HepG2 (cell line): ENCODE measurements at regions not wholly inside any gene's neighbourhood (a gene's known extent, or its start where the extent isn't known, plus 50 kb on each side); places are given as distances from the start of the nearest gene placed in this dataset.

Source experiments
- ATAC-seq: fragments of 200-7000 bp; cut with Tn5 transposase; 3 replicates; pipeline ENCODE4 v1.9.1; 2020; ENCODE audit warnings: mild to moderate bottlenecking, moderate library complexity
- BruUV-seq: library from RNA; stranded (reverse); fragments of 400-500 nt; replicated peaks from 2 replicates; lab custom pipeline; 2021; lab: Mats Ljungman, UMichigan
- CTCF ChIA-PET: fragments of 300-600 bp; formaldehyde crosslinking; extraction: SDS; loops from one replicate; lab custom pipeline; 2021; ENCODE audit warnings: low total read pairs, inconsistent platforms, low intra/inter-chr PET ratio; lab: Yijun Ruan, JAX
- POLR2A ChIA-PET: fragments of 350-600 bp; sonication (Branson Sonifier 250); formaldehyde crosslinking; loops from one replicate; lab custom pipeline; 2020; ENCODE audit warnings: antibody characterized with exemption, inconsistent platforms; lab: Yijun Ruan, JAX
- DNase-seq: peaks from one replicate; pipeline ENCODE4 v3.0.0-alpha.2; 2015; ENCODE audit warnings: low spot score
- FAIRE-seq: peaks from 3 replicates; lab custom pipeline; 2011; peaks lifted over from hg19 to GRCh38; lab: Jason Lieb, UNC
- H2AFZ ChIP-seq: one replicate; pipeline ENCODE4 v1.6.1; 2011; ENCODE audit warnings: low read length, inconsistent platforms
- H3K27ac ChIP-seq: fragments of 300-600 bp; 3 replicates; pipeline ENCODE4 v1.8.0; 2011; ENCODE audit warnings: mixed run types, mild to moderate bottlenecking, mixed read lengths, low read length, inconsistent platforms; ENCODE audit not compliant: insufficient read depth; ENCODE audit errors: extremely low read length
- H3K27me3 ChIP-seq, 2 experiments: fragments of 200-600 bp in 1 of 2; 2 replicates in 1 of 2; 3 replicates in 1 of 2; pipeline versions ENCODE4 v1.6.0 to v1.8.0; 2011; ENCODE audit warnings: low read length in 2 of 2, mild to moderate bottlenecking in 2 of 2, moderate library complexity in 2 of 2, inconsistent platforms in 1 of 2; ENCODE audit not compliant: insufficient read depth in 2 of 2, control insufficient read depth in 1 of 2
- H3K36me3 ChIP-seq, 2 experiments: fragments of 200-600 bp in 1 of 2; replicated peaks in 1 of 2; 2 replicates in 1 of 2; 3 replicates in 1 of 2; pipeline versions ENCODE4 v1.5.1 to v1.8.0; 2011; ENCODE audit warnings: low read length in 2 of 2, inconsistent platforms in 1 of 2; ENCODE audit not compliant: insufficient read depth in 2 of 2, control insufficient read depth in 1 of 2
- H3K4me1 ChIP-seq: 2 replicates; pipeline ENCODE4 v1.5.1; 2012; ENCODE audit warnings: low read length, inconsistent platforms; ENCODE audit not compliant: insufficient read depth
- H3K4me2 ChIP-seq: 2 replicates; pipeline ENCODE4 v1.6.0; 2011; ENCODE audit warnings: low read depth, low read length, inconsistent platforms
- H3K4me3 ChIP-seq, 3 experiments: fragments of 200-600 bp in 1 of 3; sonication (generic), shearing (Covaris generic) in 1 of 3; replicated peaks in 1 of 3; 2 replicates each; pipeline ENCODE4 v1.5.1; 2011 to 2016; ENCODE audit warnings: low read length in 3 of 3, inconsistent platforms in 2 of 3, low read depth in 2 of 3, mild to moderate bottlenecking in 2 of 3, control low read depth in 1 of 3, mixed read lengths in 1 of 3; ENCODE audit not compliant: insufficient read depth in 1 of 3
- H3K79me2 ChIP-seq: one replicate; pipeline ENCODE4 v1.6.1; 2011; ENCODE audit warnings: low read length, inconsistent platforms; ENCODE audit not compliant: insufficient read depth
- H3K9ac ChIP-seq: 2 replicates; pipeline ENCODE4 v1.6.0; 2011; ENCODE audit warnings: mild to moderate bottlenecking, low read depth, low read length, inconsistent platforms; ENCODE audit not compliant: insufficient read depth
- H3K9me3 ChIP-seq: 2 replicates; pipeline ENCODE4 v1.5.1; 2012; ENCODE audit warnings: mild to moderate bottlenecking, low read length
- H4K20me1 ChIP-seq: 2 replicates; pipeline ENCODE4 v1.6.0; 2011; ENCODE audit warnings: inconsistent platforms, mild to moderate bottlenecking, low read length, moderate library complexity; ENCODE audit not compliant: insufficient read depth
- CEBPB ChIP-seq: IDR thresholded peaks from 2 replicates; pipeline ENCODE4 v1.6.1; 2011; ENCODE audit warnings: low read depth, low read length, improper control_type of control experiment, borderline replicate concordance
- SYNCRIP ChIP-seq: fragments of 200-400 bp; formaldehyde crosslinking; IDR thresholded peaks from 2 replicates; pipeline ENCODE4 v1.6.1; 2018; ENCODE audit warnings: mild to moderate bottlenecking, low read depth, low read length; ENCODE audit not compliant: insufficient read depth
- ZNF138 ChIP-seq: sonication (generic); formaldehyde crosslinking; IDR thresholded peaks from 2 replicates; pipeline ENCODE4 v1.5.0; 2020; ENCODE audit warnings: mild to moderate bottlenecking, low read depth, missing genetic modification reagents
- ZNF709 ChIP-seq: sonication (generic); formaldehyde crosslinking; IDR thresholded peaks from 2 replicates; pipeline ENCODE4 v1.5.0; 2020; ENCODE audit warnings: mild to moderate bottlenecking, missing genetic modification reagents
- WGBS: methylation state at CpG from one replicate; pipeline ENCODE4 v1.1.6; 2017; ENCODE audit warnings: low lambda C conversion rate; 5-methylcytosine and 5-hydroxymethylcytosine counted together
- in situ Hi-C: cut with HindIII; loops from 2 replicates; pipeline ENCODE4 v1.10.0; 2017; ENCODE audit warnings: low pct_unique_long_range_greater_than_20kb; ENCODE audit not compliant: extremely low pct_ligation_motif_present
- intact Hi-C: fragments of 100-400 bp; cut with micrococcal nuclease; formaldehyde crosslinking; loops from one replicate; pipeline ENCODE4 v1.10.0; 2022; ENCODE audit not compliant: unreplicated experiment
- TF ChIP-seq, protein P1 (sequence below): sonication (generic); formaldehyde crosslinking; IDR thresholded peaks from 2 replicates; pipeline ENCODE4 v1.4.0; 2020; ENCODE audit warnings: mild to moderate bottlenecking, missing genetic modification reagents

DNA sequence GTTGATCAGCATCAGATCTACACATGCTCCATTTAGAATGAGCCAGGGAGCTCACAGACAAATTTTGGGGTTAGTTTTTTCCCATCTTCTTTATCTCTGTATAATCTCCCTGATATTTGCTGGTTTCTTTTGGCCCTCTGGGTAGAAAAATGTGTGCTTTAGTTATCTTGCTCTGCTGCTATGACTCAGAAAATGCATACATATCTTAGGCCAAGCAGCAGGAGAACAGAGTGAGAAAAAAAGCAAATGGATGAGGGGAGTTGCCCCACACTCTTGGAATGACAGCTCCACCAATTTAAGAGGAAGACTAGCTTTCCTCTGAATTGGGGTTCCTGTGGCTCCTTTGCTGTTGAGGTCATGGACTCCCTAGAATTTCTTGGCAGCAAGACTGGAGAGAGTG, 331.8 kb downstream of the KCNJ3 start (continued):
- TF ChIP-seq, protein P1, sequence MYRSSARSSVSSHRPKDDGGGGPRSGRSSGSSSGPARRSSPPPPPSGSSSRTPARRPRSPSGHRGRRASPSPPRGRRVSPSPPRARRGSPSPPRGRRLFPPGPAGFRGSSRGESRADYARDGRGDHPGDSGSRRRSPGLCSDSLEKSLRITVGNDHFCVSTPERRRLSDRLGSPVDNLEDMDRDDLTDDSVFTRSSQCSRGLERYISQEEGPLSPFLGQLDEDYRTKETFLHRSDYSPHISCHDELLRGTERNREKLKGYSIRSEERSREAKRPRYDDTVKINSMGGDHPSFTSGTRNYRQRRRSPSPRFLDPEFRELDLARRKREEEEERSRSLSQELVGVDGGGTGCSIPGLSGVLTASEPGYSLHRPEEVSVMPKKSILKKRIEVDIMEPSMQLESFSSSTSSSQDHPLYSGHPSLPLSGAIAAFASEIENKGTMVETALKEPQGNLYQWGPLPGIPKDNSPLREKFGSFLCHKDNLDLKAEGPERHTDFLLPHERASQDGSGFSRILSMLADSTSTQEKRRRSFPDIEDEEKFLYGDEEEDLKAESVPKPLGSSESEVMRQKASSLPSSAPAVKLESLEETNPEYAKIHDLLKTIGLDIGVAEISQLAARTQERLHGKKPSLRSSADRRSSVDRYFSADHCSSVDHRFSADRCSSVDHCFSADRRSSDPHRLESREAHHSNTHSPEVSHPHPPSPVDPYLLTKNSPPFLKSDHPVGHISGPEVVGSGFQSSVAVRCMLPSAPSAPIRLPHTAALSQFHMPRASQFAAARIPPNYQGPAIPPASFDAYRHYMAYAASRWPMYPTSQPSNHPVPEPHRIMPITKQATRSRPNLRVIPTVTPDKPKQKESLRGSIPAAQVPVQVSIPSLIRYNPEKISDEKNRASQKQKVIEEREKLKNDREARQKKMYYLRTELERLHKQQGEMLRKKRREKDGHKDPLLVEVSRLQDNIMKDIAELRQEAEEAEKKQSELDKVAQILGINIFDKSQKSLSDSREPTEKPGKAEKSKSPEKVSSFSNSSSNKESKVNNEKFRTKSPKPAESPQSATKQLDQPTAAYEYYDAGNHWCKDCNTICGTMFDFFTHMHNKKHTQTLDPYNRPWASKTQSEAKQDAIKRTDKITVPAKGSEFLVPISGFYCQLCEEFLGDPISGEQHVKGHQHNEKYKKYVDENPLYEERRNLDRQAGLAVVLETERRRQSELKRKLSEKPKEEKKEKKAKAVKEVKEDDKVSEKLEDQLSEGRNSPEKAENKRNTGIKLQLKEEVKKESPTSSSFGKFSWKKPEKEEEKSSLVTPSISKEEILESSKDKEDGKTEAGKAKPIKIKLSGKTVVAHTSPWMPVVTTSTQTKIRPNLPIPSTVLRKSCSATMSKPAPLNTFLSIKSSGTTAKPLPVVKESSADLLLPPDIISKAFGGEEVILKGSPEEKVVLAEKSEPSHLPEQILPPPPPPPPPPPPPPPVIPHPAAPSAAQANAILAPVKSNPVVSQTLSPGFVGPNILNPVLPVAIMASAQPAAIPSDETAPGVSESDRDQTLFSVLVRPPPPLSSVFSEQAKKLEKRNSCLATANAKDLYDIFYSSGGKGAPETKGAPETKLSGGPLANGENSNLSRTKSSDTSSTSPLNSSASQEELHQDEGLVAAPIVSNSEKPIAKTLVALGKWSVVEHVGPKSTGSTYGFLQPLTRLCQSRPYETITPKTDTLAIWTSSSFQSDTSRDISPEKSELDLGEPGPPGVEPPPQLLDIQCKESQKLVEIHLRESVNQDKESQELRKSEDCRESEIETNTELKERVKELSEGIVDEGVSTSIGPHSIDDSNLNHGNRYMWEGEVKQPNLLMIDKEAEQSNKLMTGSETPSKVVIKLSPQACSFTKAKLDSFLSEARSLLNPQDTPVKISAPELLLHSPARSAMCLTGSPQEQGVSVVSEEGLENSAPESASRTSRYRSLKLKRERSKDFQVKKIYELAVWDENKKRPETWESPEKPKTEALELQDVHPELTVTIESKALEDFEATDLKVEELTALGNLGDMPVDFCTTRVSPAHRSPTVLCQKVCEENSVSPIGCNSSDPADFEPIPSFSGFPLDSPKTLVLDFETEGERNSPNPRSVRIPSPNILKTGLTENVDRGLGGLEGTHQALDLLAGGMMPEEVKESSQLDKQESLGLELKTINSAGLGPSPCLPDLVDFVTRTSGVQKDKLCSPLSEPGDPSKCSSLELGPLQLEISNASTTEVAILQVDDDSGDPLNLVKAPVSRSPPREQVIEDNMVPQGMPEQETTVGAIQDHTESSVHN = no peak

DNA sequence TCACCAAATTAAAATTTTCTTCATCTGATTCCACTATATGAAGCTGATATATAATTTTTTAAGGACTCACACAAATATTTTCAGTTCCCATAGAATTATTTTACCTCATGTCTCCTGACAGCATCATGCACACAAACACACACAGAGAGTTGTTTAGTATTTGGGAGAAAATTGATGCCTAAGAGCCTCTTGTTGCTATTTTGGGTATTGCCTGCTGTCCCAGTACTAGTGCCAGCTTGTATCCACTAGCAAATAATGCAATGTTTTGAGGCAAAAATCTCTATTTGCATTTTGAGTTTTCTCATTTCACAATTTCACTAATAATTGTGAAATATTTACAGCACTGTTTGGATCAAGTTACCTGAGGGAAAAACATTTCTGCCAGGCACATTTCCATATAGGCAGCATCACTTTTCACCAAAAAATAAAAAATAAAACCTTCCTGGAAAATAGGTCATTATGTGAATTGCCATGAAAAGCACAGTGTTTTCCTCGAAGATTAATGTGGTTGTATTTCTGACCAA, 328.2 kb downstream of the KCNJ3 start:
- no peak overlapping the region for H3K27ac ChIP-seq
- H3K9ac ChIP-seq = no peak overlapping the region
- CTCF ChIA-PET = no interaction called here
- intact Hi-C loops = no loop called here
- H3K4me1 ChIP-seq = no peaks in the 10 kb centered on the region
- H4K20me1 ChIP-seq = no peaks in the 10 kb centered on the region
- no peaks in the 10 kb centered on the region for H3K36me3 ChIP-seq
- in situ Hi-C loops = no loop called here
- FAIRE-seq (no peak), DNase-seq (no peak)
- H3K79me2 ChIP-seq = no peaks in the 10 kb centered on the region
- no peak overlapping the region for H3K4me3 ChIP-seq
- BruUV-seq = no TSS peak
- no peak overlapping the region for H2AFZ ChIP-seq
- WGBS = 0% methylated on average over 1 of the region's 1 CpG
- no peak overlapping the region for H3K4me2 ChIP-seq
- TF ChIP-seq CEBPB = peak; percentile 71
- no peak for TF ChIP-seq ZNF709 (CRISPR knock-in tag)
- no peak for TF ChIP-seq SYNCRIP
- TF ChIP-seq ZNF138 (CRISPR knock-in tag) = no peak
- TF ChIP-seq, all 625 proteins: peak for 1
- ATAC-seq = no peak
- H3K9me3 ChIP-seq = no peaks in the 10 kb centered on the region
- POLR2A ChIA-PET = no interaction called here
- H3K27me3 ChIP-seq = no peaks in the 10 kb centered on the region
